ENCODE measurements at regions not wholly inside any gene's neighbourhood (a gene's known extent, or its start where the extent isn't known, plus 50 kb on each side); places are given as distances from the start of the nearest gene placed in this dataset.

DNA sequence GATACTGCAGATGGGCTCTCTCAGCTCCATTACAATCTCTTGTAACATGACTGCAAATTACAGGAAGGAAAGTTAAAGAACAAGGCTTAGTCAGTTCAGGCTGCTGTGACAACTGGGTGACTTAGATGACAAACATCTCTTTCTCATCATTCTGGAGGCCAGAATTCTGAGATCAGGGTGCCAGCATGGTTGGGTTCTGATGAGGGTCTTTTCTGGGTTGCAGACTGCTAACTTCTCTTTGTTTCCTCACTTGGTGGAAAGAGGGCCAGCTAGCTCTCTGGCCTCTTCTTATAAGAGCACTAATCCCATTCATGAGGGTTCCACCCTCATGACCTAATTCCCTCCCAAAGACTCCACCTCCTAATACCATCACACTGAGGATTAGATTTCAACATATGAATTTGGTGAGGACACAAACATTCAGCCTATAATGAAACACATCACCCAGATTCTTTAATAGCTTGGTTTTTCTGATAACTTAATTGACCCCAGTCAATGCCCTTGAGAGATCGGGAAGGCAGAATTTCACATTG is 73.6 kb upstream of the MAMDC2 start:
- TF ChIP-seq, protein P1, sequence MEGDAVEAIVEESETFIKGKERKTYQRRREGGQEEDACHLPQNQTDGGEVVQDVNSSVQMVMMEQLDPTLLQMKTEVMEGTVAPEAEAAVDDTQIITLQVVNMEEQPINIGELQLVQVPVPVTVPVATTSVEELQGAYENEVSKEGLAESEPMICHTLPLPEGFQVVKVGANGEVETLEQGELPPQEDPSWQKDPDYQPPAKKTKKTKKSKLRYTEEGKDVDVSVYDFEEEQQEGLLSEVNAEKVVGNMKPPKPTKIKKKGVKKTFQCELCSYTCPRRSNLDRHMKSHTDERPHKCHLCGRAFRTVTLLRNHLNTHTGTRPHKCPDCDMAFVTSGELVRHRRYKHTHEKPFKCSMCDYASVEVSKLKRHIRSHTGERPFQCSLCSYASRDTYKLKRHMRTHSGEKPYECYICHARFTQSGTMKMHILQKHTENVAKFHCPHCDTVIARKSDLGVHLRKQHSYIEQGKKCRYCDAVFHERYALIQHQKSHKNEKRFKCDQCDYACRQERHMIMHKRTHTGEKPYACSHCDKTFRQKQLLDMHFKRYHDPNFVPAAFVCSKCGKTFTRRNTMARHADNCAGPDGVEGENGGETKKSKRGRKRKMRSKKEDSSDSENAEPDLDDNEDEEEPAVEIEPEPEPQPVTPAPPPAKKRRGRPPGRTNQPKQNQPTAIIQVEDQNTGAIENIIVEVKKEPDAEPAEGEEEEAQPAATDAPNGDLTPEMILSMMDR (IDR thresholded peaks at IDR 0.05; ENCODE audit: low read depth, low read length, poor library complexity, severe bottlenecking) = no peak
- TF ChIP-seq EZH2phosphoT487 (IDR thresholded peaks at IDR 0.05; ENCODE audit: borderline replicate concordance, low read length) = no peak
